HG03025 (cell line): ENCODE measurements at regions not wholly inside any gene's neighbourhood (a gene's known extent, or its start where the extent isn't known, plus 50 kb on each side); places are given as distances from the start of the nearest gene placed in this dataset.

Experiments used
- ATAC-seq: cut with Tn5 transposase; IDR thresholded peaks from one replicate; pipeline ENCODE4 v1.9.1; 2021; ENCODE audit warnings: mild to moderate bottlenecking, moderate library complexity; ENCODE audit not compliant: unreplicated experiment, low FRiP score

- ATAC-seq = no peak
Observed at GRCh38 chr3:56904552-56905215, 102.9 kb upstream of the ARHGEF3 start.

DNA sequence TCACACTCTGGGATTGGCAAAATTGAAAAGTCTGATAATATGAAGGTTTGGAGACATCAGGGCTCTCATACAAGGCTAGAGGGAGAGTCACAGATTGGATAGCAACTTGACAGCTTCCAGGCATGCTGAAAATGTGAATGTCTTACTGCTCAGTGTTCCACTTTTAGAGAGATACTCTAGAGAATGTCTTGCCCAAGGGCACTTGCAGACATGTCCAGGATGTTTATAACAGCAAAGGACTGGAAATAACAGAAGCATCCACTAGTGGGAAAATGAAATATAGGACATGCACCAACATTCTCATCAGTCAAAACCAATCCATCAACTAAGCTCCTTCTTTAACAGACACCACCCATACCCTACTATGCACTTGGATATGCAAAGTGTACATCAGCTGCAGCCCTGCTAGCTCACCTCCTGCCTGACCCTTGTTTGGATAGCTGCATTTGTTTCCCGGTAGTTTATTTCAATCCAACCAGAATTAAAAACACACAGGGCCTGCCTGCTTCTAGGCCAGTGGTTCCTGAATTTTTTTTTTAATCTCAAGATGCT, 101.6 kb upstream of the ARHGEF3 start:
- no peak for ATAC-seq

DNA sequence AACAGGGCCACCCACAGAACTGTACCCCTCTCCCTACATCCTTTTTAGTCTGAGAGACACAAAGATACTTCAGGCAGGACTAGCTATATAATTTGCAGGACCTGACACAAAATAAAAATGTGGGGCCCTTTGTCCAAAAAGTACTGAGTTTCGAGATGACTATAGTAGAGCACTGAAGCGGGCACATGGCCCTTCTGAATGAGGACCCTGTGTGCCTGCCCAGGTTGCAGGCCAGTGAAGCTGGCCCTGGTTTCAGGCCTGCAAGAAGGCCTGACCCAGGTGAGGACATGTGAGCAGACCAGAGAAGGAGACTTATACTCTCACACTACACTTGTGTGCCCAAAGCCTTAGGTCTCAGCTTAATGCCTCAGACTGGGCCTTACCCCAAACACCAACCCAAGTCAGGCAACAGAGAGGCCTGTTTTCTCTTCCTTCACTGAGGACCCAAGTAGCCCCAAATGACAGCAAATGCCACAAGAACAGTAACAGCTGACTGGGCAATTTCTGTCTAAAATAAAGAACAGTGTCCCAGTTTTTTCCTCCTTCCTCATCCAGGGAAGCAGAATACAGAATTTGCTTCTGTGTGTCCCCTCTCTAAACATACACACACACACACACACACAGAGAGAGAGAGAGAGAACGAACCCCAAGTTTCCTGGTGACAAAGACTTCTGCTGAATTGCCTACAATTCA, 100.9 kb upstream of the ARHGEF3 start:
- no peak for ATAC-seq

DNA sequence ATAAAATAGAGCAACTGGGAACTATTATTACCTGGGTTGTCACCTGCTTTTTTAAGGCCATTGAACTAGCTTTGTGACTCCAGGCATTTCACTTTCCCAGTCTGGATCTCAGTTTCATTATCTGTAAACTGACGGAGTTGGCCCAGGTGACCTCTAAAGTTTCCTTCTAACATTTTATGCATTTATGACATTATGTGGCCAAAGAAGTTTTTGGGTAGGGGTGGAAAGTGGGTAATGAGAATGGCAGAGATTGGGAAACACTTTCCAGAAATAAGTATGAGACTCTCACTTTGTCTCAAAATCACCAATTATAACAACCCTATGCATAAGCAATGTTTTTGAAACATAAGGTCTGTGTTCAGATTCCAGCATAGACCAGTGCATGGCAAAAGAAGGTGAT, 99.1 kb upstream of the ARHGEF3 start:
- no peak for ATAC-seq

GRCh38 chr3:56899851-56900250, 98.1 kb upstream of the ARHGEF3 start:
- no peak for ATAC-seq

DNA sequence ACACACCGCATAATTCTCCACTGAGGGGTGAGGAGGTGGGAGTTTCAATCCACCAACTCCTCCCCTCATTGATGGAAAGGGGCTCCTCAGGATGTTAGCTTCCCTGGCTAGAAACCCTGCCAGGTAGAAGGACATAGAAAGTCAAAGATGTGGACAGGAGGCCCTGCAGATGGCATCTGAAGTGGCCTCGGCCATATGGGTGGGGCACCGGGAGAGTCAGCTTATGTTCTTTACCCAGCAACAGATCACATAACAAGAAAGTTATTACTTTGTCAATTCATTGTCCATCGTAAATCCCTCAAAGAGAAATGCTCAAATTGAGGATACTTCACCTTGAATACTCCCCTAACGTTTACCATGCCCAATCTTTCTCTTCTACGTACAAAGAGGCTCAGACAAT, 97.3 kb upstream of the ARHGEF3 start:
- no peak for ATAC-seq

- ATAC-seq = no peak
Observed at GRCh38 chr3:56896357-56896756, 94.6 kb upstream of the ARHGEF3 start.

DNA sequence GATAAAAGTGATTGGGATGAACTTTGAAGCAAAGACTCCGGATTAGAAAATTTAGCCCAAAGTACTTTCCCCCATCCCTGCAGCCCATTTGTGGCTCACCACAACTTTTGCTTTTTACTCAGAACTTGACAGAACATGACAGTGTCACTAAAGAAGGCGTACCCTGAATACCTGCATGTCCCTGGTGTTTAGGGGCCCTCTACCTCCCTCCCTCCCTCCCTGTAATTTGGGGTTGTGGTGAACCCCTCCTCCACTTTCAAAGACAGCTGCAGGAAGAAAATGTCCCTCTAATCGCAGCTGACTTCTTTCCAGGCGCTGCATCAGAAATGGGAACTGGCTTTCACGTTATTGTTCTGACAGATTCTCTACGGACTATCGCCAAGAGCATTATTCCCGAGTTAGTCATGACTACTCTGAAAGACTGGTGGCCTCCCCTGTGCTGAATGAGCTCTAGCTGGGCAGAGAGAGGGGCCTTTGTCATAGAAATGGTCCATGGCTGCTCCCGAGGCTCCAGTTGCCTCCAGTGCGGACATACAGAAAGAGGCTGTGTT, 93.2 kb upstream of the ARHGEF3 start:
- ATAC-seq = no peak

- ATAC-seq = no peak
Observed at GRCh38 chr3:56890448-56891091, 88.8 kb upstream of the ARHGEF3 start.

GRCh38 chr3:56889131-56889530, 87.4 kb upstream of the ARHGEF3 start:
- no peak for ATAC-seq

DNA sequence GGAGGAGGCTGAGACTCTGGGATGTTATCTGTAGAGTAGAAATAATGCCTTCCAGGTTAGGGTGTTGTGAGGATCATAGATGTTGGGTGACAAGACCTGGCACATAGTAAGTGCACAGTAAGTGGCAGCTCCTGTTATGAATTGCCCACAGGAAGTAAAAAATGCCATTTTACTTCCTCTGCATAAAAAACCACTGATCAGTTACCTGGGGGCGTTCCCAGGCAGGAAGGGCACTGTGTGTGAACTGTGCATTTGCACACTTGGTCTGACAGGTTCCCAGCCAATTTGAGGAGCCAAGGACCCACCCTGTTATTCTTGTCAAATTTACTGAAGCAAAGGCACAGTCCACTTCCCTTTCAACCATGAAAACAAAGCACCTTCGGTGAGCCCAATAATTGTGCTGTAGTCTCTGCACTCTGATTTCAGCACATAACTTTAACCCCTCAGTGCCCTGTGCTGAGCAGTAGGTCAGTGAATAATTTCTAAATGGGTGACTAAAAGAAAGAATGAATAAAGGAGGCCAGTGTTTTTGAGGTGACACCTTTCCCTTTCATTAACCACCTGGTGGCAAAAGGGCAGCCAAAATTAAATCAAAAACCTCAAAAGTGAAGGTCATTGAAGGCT, 85.8 kb upstream of the ARHGEF3 start:
- ATAC-seq = no peak

GRCh38 chr3:56886314-56886713, 84.6 kb upstream of the ARHGEF3 start:
- no peak for ATAC-seq

DNA sequence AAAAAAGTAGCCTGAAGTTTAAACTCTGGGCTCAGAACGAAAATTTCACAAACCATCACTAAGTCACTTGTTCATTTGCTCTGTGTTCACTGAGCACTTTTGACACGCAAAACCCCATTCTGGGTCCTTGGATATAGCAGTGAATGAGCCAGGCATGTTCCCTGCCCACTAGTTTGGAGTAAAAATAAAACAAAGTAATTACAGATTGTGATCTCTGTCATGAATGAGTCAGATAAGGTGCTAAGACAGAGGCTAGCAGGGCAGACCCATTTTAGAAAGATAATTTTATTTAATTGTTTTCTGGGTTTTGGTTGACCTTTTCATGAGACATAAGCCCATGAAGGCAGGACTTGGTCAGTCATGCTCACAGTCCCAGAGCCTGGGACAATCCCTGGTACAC, 84.1 kb upstream of the ARHGEF3 start:
- ATAC-seq = no peak

GRCh38 chr3:56885453-56885852, 83.7 kb upstream of the ARHGEF3 start:
- ATAC-seq = no peak

DNA sequence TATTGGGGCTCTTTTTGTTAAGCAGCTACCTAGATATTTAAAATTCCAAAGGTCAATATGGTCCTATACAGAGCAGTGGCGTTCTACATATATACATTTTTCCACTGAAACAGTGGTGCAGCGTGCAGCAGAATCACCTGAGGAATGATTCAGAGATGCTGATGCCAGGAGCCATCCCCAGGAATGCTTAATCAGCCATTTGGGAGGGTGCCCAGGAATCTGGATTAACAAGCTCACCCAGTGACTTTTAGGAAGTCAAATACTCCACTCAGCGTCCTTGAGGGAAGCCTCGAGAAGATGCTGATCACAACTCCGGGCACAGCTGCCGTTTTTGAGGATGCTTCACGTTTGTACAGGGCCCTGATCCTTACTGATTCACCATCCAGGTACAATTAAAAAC, 82.6 kb upstream of the ARHGEF3 start:
- ATAC-seq = no peak

- no peak for ATAC-seq
Observed at GRCh38 chr3:56883828-56884227, 82.1 kb upstream of the ARHGEF3 start.

GRCh38 chr3:56882896-56883295, 81.1 kb upstream of the ARHGEF3 start:
- ATAC-seq = no peak

GRCh38 chr3:56881841-56882240, 80.1 kb upstream of the ARHGEF3 start:
- ATAC-seq = no peak

DNA sequence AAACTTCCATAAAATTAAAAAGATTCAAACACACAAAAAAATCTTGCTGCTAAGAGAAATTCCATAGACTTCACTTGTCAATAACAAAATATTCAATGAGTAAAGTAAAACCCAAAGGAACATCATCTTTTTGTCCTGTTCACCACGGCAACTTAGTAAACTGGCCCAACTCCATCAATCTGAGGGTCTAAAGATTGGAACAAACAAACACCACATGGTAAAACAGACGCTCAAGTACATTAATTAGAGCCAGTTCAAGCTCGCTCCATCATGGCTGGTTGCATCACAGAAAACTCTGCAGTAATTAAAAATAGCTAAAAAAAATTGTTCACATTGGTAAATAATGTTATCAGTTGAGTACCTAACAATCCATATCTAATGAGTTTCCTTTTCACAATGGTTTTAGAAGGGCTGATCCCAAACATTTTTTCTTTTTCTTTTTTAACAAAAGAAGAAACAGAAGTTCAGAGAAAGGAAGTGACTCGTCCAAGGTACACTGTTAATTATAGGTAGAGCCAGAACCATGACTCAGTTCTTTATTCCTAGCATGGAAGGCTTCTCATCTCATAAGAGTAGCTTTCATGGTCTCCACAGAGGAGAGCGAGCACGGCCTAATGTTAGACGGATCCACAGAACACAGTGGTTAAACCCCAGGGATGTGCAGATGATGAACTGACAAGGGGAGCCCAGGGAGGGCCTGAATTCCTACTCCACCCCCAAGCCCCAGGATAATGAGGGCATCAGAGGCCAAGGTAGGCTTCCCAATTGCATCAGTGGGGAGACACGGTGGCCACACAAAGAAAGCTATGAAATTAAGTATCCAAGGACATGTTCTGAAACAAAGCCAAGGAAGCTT, 79.2 kb upstream of the ARHGEF3 start:
- no peak for ATAC-seq
